Gastroesophageal sphincter (tissue), 4 donors: ENCODE measurements at regions not wholly inside any gene's neighbourhood (a gene's known extent, or its start where the extent isn't known, plus 50 kb on each side); places are given as distances from the start of the nearest gene placed in this dataset.

Experiments used
- ATAC-seq: fragments of 150-250 bp; one replicate; pipeline ENCODE4 v1.9.1; 2016; ENCODE audit warnings: mild to moderate bottlenecking, moderate library complexity
- H3K27ac ChIP-seq, 4 donors: fragments of 200-600 bp; sonication (generic) in 3 of 4; 1 replicate in 3 of 4; 2 replicates in 1 of 4; pipeline ENCODE4 v1.5.1; 2016 to 2019
- H3K27me3 ChIP-seq: fragments of 200-600 bp; sonication (generic); one replicate; pipeline ENCODE4 v1.5.1; 2019
- H3K36me3 ChIP-seq, 2 donors: fragments of 200-600 bp; sonication (generic); one replicate each; pipeline ENCODE4 v1.5.1; 2019; ENCODE audit warnings: control low read depth in 1 of 2
- H3K4me1 ChIP-seq, 3 donors: fragments of 200-600 bp; sonication (generic); 1 replicate in 2 of 3; 2 replicates in 1 of 3; pipeline ENCODE4 v1.5.1; 2016 to 2019; ENCODE audit warnings: control low read depth in 2 of 3
- H3K4me3 ChIP-seq, 2 donors: fragments of 200-600 bp; sonication (generic); one replicate each; pipeline ENCODE4 v1.5.1; 2019; ENCODE audit warnings: mild to moderate bottlenecking in 1 of 2, moderate library complexity in 1 of 2
- H3K9me3 ChIP-seq, 3 donors: fragments of 200-600 bp; sonication (generic); one replicate each; pipeline ENCODE4 v1.5.1; 2017 to 2019; ENCODE audit warnings: control low read depth in 2 of 3
- EP300 ChIP-seq: sonication (generic); formaldehyde crosslinking; IDR thresholded peaks from one replicate; pipeline ENCODE4 v1.6.1; 2017; ENCODE audit warnings: antibody characterized with exemption, mild to moderate bottlenecking
- POLR2A ChIP-seq, 2 donors: fragments of 450-650 bp; IDR thresholded peaks; one replicate each; pipeline ENCODE4 v1.6.1; 2017; ENCODE audit warnings: antibody characterized with exemption in 2 of 2, mild to moderate bottlenecking in 2 of 2, moderate library complexity in 1 of 2
- POLR2AphosphoS5 ChIP-seq: sonication (generic); formaldehyde crosslinking; IDR thresholded peaks from one replicate; pipeline ENCODE4 v1.6.1; 2017; ENCODE audit warnings: antibody characterized with exemption
- WGBS, 2 donors: methylation state at CpG; one replicate each; pipeline ENCODE4 v1.1.5; 2018; ENCODE audit warnings: low coverage in 1 of 2; 5-methylcytosine and 5-hydroxymethylcytosine counted together
- TF ChIP-seq, protein P1 (sequence below), 4 experiments: fragments of 200-600 bp in 2 of 4; fragments of 450-650 bp in 2 of 4; sonication (generic) in 1 of 4; IDR thresholded peaks; one replicate each; pipeline ENCODE4 v1.5.1; 2017 to 2019; ENCODE audit warnings: antibody characterized with exemption in 4 of 4, mild to moderate bottlenecking in 2 of 4, moderate library complexity in 2 of 4

DNA sequence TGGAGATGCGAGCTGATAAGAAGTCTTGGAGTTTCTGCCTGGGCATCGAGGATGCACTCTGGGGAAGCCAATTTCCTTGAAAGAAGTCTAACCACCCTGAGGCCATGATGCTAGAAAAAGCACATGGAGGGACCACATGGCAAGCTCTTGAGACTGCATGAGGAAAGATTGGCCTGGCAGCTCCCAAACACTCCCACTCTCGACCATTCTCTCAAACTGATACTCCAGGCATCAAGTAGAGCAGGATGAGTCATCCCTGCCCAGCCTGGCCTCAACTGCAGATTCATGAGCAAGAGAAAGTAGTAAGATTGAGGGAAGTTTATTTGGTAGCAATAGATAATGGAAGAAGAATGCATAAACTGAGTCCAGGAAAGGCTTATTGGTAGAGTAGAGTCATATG, 194.3 kb downstream of the KIF18A start:
- Histone ChIP-seq H3K4me1 (no peaks in the 10 kb centered on the region), H3K27ac (no peak overlapping the region), H3K27me3 (no peaks in the 10 kb centered on the region), H3K4me3 (no peak overlapping the region), H3K9me3 (no peaks in the 10 kb centered on the region), H3K36me3 (no peaks in the 10 kb centered on the region)
- TF ChIP-seq POLR2AphosphoS5 (no peak), EP300 (no peak)
- TF ChIP-seq, protein P1, sequence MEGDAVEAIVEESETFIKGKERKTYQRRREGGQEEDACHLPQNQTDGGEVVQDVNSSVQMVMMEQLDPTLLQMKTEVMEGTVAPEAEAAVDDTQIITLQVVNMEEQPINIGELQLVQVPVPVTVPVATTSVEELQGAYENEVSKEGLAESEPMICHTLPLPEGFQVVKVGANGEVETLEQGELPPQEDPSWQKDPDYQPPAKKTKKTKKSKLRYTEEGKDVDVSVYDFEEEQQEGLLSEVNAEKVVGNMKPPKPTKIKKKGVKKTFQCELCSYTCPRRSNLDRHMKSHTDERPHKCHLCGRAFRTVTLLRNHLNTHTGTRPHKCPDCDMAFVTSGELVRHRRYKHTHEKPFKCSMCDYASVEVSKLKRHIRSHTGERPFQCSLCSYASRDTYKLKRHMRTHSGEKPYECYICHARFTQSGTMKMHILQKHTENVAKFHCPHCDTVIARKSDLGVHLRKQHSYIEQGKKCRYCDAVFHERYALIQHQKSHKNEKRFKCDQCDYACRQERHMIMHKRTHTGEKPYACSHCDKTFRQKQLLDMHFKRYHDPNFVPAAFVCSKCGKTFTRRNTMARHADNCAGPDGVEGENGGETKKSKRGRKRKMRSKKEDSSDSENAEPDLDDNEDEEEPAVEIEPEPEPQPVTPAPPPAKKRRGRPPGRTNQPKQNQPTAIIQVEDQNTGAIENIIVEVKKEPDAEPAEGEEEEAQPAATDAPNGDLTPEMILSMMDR (IDR thresholded peaks at IDR 0.05) = no peak
- WGBS, 2 donors = 84% methylated on average over 2 of the region's 3 CpGs; no CpG with 5 or more reads in 1 of the 2 donors
- ATAC-seq = no peak

DNA sequence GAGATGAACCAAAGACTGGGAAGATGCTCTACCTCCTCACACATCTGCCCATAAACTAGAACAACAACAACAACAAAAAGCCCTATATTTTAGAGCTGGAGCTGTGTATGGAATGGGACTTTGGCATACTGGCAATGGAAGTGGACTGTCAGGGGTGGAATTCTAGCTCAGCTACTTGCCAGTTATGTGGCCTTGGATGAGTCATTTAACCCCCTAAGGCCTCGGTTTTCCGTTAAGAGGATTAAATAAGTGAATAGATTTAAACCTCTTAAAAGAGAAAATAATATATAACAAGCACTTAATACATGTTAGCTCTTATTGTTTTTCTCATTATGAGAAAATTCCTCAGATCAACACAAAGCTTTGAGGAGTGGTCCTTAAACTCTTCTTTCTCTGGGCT, 195.0 kb downstream of the KIF18A start:
- no peaks in the 10 kb centered on the region for H3K9me3 ChIP-seq
- no peaks in the 10 kb centered on the region for H3K4me1 ChIP-seq
- 71 to 83% methylated on average over 2 of the region's 2 CpGs for WGBS, 2 donors
- H3K27me3 ChIP-seq = no peaks in the 10 kb centered on the region
- no peak overlapping the region for H3K27ac ChIP-seq
- H3K36me3 ChIP-seq = no peaks in the 10 kb centered on the region
- ATAC-seq = no peak
- TF ChIP-seq POLR2A (IDR thresholded peaks at IDR 0.05) (no peak), EP300 (no peak), POLR2AphosphoS5 (no peak)
- TF ChIP-seq, protein P1 (IDR thresholded peaks at IDR 0.05) = no peak
- no peak overlapping the region for H3K4me3 ChIP-seq

DNA sequence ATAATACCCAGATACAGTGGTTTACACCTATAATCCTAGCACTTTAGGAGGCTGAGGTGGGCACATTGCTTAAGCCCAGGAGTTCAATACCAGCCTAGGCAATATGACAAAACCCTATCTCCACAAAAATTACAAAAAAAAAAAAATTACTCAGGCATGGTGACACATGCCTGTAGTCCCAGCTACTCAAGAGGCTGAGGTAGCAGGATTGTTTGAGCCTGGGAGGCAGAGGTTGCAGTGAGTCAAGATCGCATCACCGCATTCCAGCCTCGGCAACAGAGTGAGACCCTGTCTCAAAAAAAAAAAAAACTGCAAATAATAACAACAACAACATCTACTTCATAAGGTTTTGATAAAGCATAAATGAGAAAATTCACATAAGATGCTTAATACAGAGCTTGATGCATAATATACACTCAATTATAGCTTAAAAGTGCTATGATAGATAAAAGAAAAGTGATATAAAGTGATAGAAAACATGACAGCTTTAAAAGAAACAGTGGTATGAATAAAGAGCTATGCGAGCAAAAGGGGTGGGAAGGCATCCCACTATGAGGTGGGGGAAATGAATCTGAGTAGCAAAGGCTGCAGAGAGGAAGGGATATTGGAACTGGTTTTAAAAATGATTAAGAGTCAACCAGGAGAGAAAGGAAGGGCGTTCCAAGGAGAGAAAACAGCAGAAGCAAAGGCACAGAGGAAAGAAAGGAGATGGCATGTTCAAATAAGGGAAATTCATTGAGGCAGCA, 197.6 kb downstream of the KIF18A start:
- no peak for ATAC-seq
- WGBS, 2 donors = 58 to 74% methylated on average over 4 to 5 of the region's 5 CpGs
- Histone ChIP-seq H3K4me3 (no peak overlapping the region), H3K36me3 (no peaks in the 10 kb centered on the region), H3K27me3 (no peaks in the 10 kb centered on the region), H3K9me3 (peaks cover 0 to 7% (median 0%) of the 10 kb centered on the region in 3 donors), H3K4me1 (no peaks in the 10 kb centered on the region), H3K27ac (no peak overlapping the region)
- TF ChIP-seq EP300 (no peak), POLR2A (IDR thresholded peaks at IDR 0.05) (no peak), POLR2AphosphoS5 (no peak)
- TF ChIP-seq, protein P1 (IDR thresholded peaks at IDR 0.05) = no peak

DNA sequence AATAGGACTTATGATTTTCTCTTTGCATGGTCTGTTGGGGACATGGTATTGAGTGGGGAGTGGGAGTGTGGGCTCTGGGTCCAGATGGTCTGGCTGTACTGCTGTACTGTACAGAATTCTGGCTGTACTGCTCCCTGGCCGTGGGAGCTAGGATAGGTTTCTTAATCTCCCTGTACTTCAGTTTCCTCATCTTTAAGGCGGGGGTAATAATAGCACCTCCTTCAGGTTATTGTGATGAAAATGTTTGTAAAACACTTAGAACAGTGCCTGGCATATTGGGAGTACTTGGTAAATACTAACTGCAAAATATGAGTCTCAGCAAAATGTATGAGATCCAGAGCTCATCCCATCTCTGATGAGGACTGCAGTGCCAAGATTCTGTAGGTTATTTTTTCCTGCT, 198.6 kb downstream of the KIF18A start:
- no peak for TF ChIP-seq POLR2A (IDR thresholded peaks at IDR 0.05)
- no peak for TF ChIP-seq POLR2AphosphoS5
- TF ChIP-seq EP300 = no peak
- TF ChIP-seq, protein P1 (IDR thresholded peaks at IDR 0.05) = no peak
- 58 to 88% methylated on average over 2 of the region's 2 CpGs for WGBS, 2 donors
- peaks cover 0 to 7% (median 0%) of the 10 kb centered on the region in 3 donors for H3K9me3 ChIP-seq
- no peaks in the 10 kb centered on the region for H3K36me3 ChIP-seq
- no peaks in the 10 kb centered on the region for H3K4me1 ChIP-seq
- no peak for ATAC-seq
- H3K4me3 ChIP-seq = no peak overlapping the region
- no peak overlapping the region for H3K27ac ChIP-seq
- no peaks in the 10 kb centered on the region for H3K27me3 ChIP-seq

DNA sequence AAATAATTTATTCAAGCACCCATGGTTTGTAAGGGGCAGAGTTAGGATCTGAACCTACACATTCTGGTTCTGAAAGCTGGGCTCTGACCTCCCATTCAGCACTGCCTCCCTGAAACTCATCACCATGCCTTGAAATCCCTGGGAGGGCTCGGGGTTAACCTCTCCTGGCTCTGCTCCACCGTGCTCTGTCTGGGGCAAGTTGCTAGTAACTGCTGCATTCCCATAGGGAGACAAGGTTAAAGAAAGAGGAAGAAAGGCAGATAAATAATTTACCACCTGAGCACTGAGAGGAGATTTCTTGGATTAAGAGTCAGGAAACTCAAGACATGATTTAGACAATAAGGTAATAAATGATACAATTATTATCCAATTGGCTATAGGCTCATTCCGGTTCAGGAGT, 199.3 kb downstream of the KIF18A start:
- H3K4me3 ChIP-seq = no peak overlapping the region
- TF ChIP-seq POLR2A (IDR thresholded peaks at IDR 0.05) (no peak), POLR2AphosphoS5 (no peak), EP300 (no peak)
- TF ChIP-seq, protein P1 (IDR thresholded peaks at IDR 0.05) = no peak
- H3K27me3 ChIP-seq = no peaks in the 10 kb centered on the region
- no peak overlapping the region for H3K27ac ChIP-seq
- ATAC-seq = no peak
- peaks cover 0 to 7% (median 0%) of the 10 kb centered on the region in 3 donors for H3K9me3 ChIP-seq
- 22 to 50% methylated on average over 3 of the region's 3 CpGs for WGBS, 2 donors
- no peaks in the 10 kb centered on the region for H3K4me1 ChIP-seq
- H3K36me3 ChIP-seq = no peaks in the 10 kb centered on the region
